IMR-90 (cell line): ENCODE measurements at regions not wholly inside any gene's neighbourhood (a gene's known extent, or its start where the extent isn't known, plus 50 kb on each side); places are given as distances from the start of the nearest gene placed in this dataset.

ENCODE experiments used
- ATAC-seq: fragments of 200-7000 bp; cut with Tn5 transposase; 2 replicates; pipeline ENCODE4 v1.9.1; 2020; ENCODE audit warnings: low read depth, mild to moderate bottlenecking, moderate library complexity
- BruUV-seq: library from RNA; stranded (reverse); fragments of 400-500 nt; replicated peaks from 2 replicates; lab custom pipeline; 2021; lab: Mats Ljungman, UMichigan
- CTCF ChIA-PET: fragments of 300-600 bp; formaldehyde crosslinking; extraction: SDS; loops from one replicate; lab custom pipeline; 2021; ENCODE audit warnings: antibody characterized with exemption; lab: Yijun Ruan, JAX
- POLR2A ChIA-PET: fragments of 300-600 bp; sonication (Branson Sonifier 250); formaldehyde crosslinking; loops from one replicate; lab custom pipeline; 2022; ENCODE audit warnings: antibody characterized with exemption; ENCODE audit not compliant: unreplicated experiment; lab: Charles Lee
- DNase-seq: peaks from one replicate; pipeline ENCODE4 v3.0.0; 2013
- H2AFZ ChIP-seq: replicated peaks from 2 replicates; pipeline ENCODE3; 2013; ENCODE audit warnings: low read length, mild to moderate bottlenecking; ENCODE audit not compliant: poor library complexity
- H2AK5ac ChIP-seq: 2 replicates; pipeline ENCODE4 v1.6.1; 2013; ENCODE audit warnings: low read depth, low read length, inconsistent platforms
- H2AK9ac ChIP-seq: replicated peaks from 2 replicates; pipeline ENCODE3; 2013; ENCODE audit warnings: mild to moderate bottlenecking, low read depth, low read length, moderate library complexity; ENCODE audit not compliant: poor library complexity
- H2BK120ac ChIP-seq: 2 replicates; pipeline ENCODE4 v1.6.1; 2013; ENCODE audit warnings: low read depth, low read length, inconsistent platforms
- H2BK15ac ChIP-seq: 3 replicates; pipeline ENCODE4 v1.6.1; 2013; ENCODE audit warnings: low read depth, low read length, inconsistent platforms
- H2BK20ac ChIP-seq: 2 replicates; pipeline ENCODE4 v1.6.1; 2013; ENCODE audit warnings: low read depth, mild to moderate bottlenecking, inconsistent platforms, low read length, moderate library complexity
- H2BK5ac ChIP-seq: 2 replicates; pipeline ENCODE4 v1.6.1; 2013; ENCODE audit warnings: mild to moderate bottlenecking, low read depth, low read length, inconsistent platforms; ENCODE audit not compliant: poor library complexity, severe bottlenecking
- H3K14ac ChIP-seq: replicated peaks from 2 replicates; pipeline ENCODE4 v1.6.1; 2013; ENCODE audit warnings: low read depth, low read length, inconsistent platforms
- H3K18ac ChIP-seq: 2 replicates; pipeline ENCODE4 v1.6.1; 2013; ENCODE audit warnings: low read depth, low read length, control low read depth
- H3K23ac ChIP-seq: 2 replicates; pipeline ENCODE4 v1.6.1; 2013; ENCODE audit warnings: low read depth, low read length, inconsistent platforms
- H3K27ac ChIP-seq: 2 replicates; pipeline ENCODE4 v1.5.1; 2013; ENCODE audit warnings: mild to moderate bottlenecking, control low read depth, low read length; ENCODE audit not compliant: insufficient read depth
- H3K27me3 ChIP-seq: 2 replicates; pipeline ENCODE4 v1.6.1; 2013; ENCODE audit warnings: low read length; ENCODE audit not compliant: control insufficient read depth, insufficient read depth
- H3K36me3 ChIP-seq: 2 replicates; pipeline ENCODE4 v1.6.1; 2013; ENCODE audit warnings: low read length, mixed read lengths; ENCODE audit not compliant: control insufficient read depth, insufficient read depth
- H3K4ac ChIP-seq: 2 replicates; pipeline ENCODE4 v1.6.1; 2013; ENCODE audit warnings: low read depth, low read length, inconsistent platforms
- H3K4me1 ChIP-seq: 2 replicates; pipeline ENCODE4 v1.6.1; 2013; ENCODE audit warnings: low read length, mixed read lengths; ENCODE audit not compliant: control insufficient read depth, insufficient read depth
- H3K4me2 ChIP-seq: 2 replicates; pipeline ENCODE4 v1.6.1; 2013; ENCODE audit warnings: low read depth, mild to moderate bottlenecking, control low read depth, low read length, moderate library complexity
- H3K4me3 ChIP-seq: 2 replicates; pipeline ENCODE4 v1.5.1; 2013; ENCODE audit warnings: low read depth, mild to moderate bottlenecking, control low read depth, low read length, moderate library complexity; ENCODE audit not compliant: insufficient read depth
- H3K56ac ChIP-seq: 2 replicates; pipeline ENCODE4 v1.6.1; 2013; ENCODE audit warnings: low read length, inconsistent platforms; ENCODE audit not compliant: insufficient read depth; ENCODE audit errors: extremely low read depth
- H3K79me1 ChIP-seq, 2 experiments: 2 replicates each; pipeline ENCODE4 v1.6.1; 2013; ENCODE audit warnings: low read length in 2 of 2, inconsistent platforms in 1 of 2, low read depth in 1 of 2
- H3K9ac ChIP-seq: 2 replicates; pipeline ENCODE4 v1.6.1; 2013; ENCODE audit warnings: low read depth, low read length, control low read depth
- H3K9me1 ChIP-seq: 2 replicates; pipeline ENCODE4 v1.6.1; 2013; ENCODE audit warnings: low read length, inconsistent platforms; ENCODE audit not compliant: insufficient read depth
- H3K9me3 ChIP-seq: 2 replicates; pipeline ENCODE4 v1.6.1; 2013; ENCODE audit warnings: low read length; ENCODE audit not compliant: control insufficient read depth, insufficient read depth
- H4K20me1 ChIP-seq: 2 replicates; pipeline ENCODE4 v1.6.1; 2013; ENCODE audit warnings: low read length, inconsistent platforms; ENCODE audit not compliant: insufficient read depth
- H4K5ac ChIP-seq: 2 replicates; pipeline ENCODE4 v1.6.1; 2013; ENCODE audit warnings: mild to moderate bottlenecking, low read depth, low read length, control low read depth
- H4K8ac ChIP-seq, 2 experiments: 2 replicates each; pipeline ENCODE4 v1.6.1; 2013; ENCODE audit warnings: low read depth in 2 of 2, low read length in 2 of 2, control low read depth in 1 of 2, inconsistent platforms in 1 of 2
- H4K91ac ChIP-seq: 2 replicates; pipeline ENCODE4 v1.6.1; 2013; ENCODE audit warnings: low read depth, low read length, inconsistent platforms; ENCODE audit not compliant: insufficient read depth
- CHD1 ChIP-seq: IDR thresholded peaks from 2 replicates; pipeline ENCODE4 v1.6.1; 2012; ENCODE audit warnings: low read depth, low read length, improper control_type of control experiment
- CTCF ChIP-seq: conservative IDR thresholded peaks from 2 replicates; pipeline ENCODE4 v1.5.1; 2012; ENCODE audit warnings: mild to moderate bottlenecking, low read depth, low read length, improper control_type of control experiment
- RAD21 ChIP-seq: IDR thresholded peaks from 2 replicates; pipeline ENCODE4 v1.6.1; 2012; ENCODE audit warnings: low read length, improper control_type of control experiment
- RCOR1 ChIP-seq: IDR thresholded peaks from 2 replicates; pipeline ENCODE4 v1.6.1; 2012; ENCODE audit warnings: mild to moderate bottlenecking, low read length, improper control_type of control experiment; ENCODE audit not compliant: insufficient replicate concordance
- SMC3 ChIP-seq: fragments of 150-350 bp; IDR thresholded peaks from 2 replicates; pipeline ENCODE4 v1.6.1; 2016; ENCODE audit warnings: low read depth, mild to moderate bottlenecking, antibody characterized with exemption, low read length, moderate library complexity
- WGBS, 2 experiments: methylation state at CpG; one replicate each; pipeline versions ENCODE4 v1.1.5 to v1.1.7; 2013; ENCODE audit warnings: missing lambda C conversion rate in 2 of 2; ENCODE audit not compliant: insufficient read length in 1 of 2; ENCODE audit errors: extremely low coverage in 2 of 2; 5-methylcytosine and 5-hydroxymethylcytosine counted together
- dilution Hi-C: fragments of 300-500 bp; cut with HindIII; formaldehyde crosslinking; loops from one replicate; pipeline ENCODE4 v1.14.3; 2018; ENCODE audit warnings: low sequenced_read_pairs; ENCODE audit not compliant: unreplicated experiment
- in situ Hi-C: fragments of 300-500 bp; cut with MboI; formaldehyde crosslinking; loops from 3 replicates; pipeline ENCODE4 v1.14.3; 2019; ENCODE audit warnings: low sequenced_read_pairs, inconsistent platforms, mixed read lengths
- intact Hi-C: fragments of 100-400 bp; cut with micrococcal nuclease; formaldehyde crosslinking; loops from 2 replicates; pipeline ENCODE4 v1.10.0; 2022

- Histone ChIP-seq H2BK15ac (no peak overlapping the region), H3K4me3 (no peak overlapping the region), H3K4ac (no peak overlapping the region; the same call in 1 of the 2 replicates), H3K9me3 (no peaks in the 10 kb centered on the region), H2BK120ac (no peak overlapping the region), H4K5ac (no peak overlapping the region), H4K8ac (no peak overlapping the region), H3K9me1 (peaks cover 10% of the 10 kb centered on the region), H3K27me3 (no peaks in the 10 kb centered on the region), H4K91ac (no peak overlapping the region), H4K20me1 (peaks cover 24% of the 10 kb centered on the region), H3K14ac (no peak overlapping the region), H3K18ac (no peak overlapping the region), H2BK5ac (no peak overlapping the region), H3K4me1 (peaks cover 4% of the 10 kb centered on the region), H2AK5ac (no peak overlapping the region), H2AFZ (no peak overlapping the region), H3K36me3 (peaks cover 68% of the 10 kb centered on the region), H3K23ac (no peak overlapping the region), H3K27ac (no peak overlapping the region), H3K79me1 (peaks cover 24 to 63% of the 10 kb centered on the region in 2 experiments), H3K4me2 (no peak overlapping the region), H3K9ac (no peak overlapping the region), H2AK9ac (peak overlapping the region; percentile 40), H3K56ac (no peak overlapping the region), H2BK20ac (no peak overlapping the region)
- DNase-seq: no peak
- TF ChIP-seq RCOR1: no peak
- TF ChIP-seq SMC3: peak; percentile 32; the same call in 1 of the 2 replicates
- TF ChIP-seq CTCF: peak; percentile 35
- TF ChIP-seq CHD1: no peak
- TF ChIP-seq RAD21: peak; percentile 45
- 0 out of 2 replicates have a peak, but pooled peaks have one; percentile 27 for ATAC-seq
- in situ Hi-C loops: no loop called here
- ChIA-PET POLR2A (no interaction called here), CTCF (interaction anchor here (0.8 kb wide), 1 partner anchor 210 kb away, joined by 3 read pairs; no protein-coding TSS in a partner anchor)
- intact Hi-C loops: loop anchor here (5.0 kb wide), 1 partner anchor 261 kb away; no protein-coding TSS in a partner anchor
- BruUV-seq: no TSS peak
- dilution Hi-C loops: no loop called here
- 95% methylated on average over 4 of the region's 17 CpGs; no CpG with 5 or more reads in 1 of the 2 experiments for WGBS, 2 experiments
These were observed 223.1 kb downstream of the GLI2 start for GRCh38 chr2:120958623-120959366.
